Thymus (tissue), 11 donors: ENCODE measurements at regions not wholly inside any gene's neighbourhood (a gene's known extent, or its start where the extent isn't known, plus 50 kb on each side); places are given as distances from the start of the nearest gene placed in this dataset.

ENCODE experiments used
- DNase-seq, 9 donors: peaks; one replicate each; pipeline ENCODE4 v3.0.0-alpha.2; 2013; ENCODE audit warnings: low spot score in 9 of 9, low read depth in 6 of 9, missing footprints in 1 of 9
- H3K27ac ChIP-seq, 2 donors: one replicate each; pipeline ENCODE4 v1.5.1; 2013; ENCODE audit warnings: control low read depth in 1 of 2, low read depth in 1 of 2, low read length in 1 of 2, mild to moderate bottlenecking in 1 of 2, moderate library complexity in 1 of 2
- H3K27me3 ChIP-seq, 2 donors: one replicate each; pipeline ENCODE4 v1.5.1; 2013; ENCODE audit warnings: low read length in 1 of 2; ENCODE audit not compliant: control insufficient read depth in 2 of 2, insufficient read depth in 1 of 2
- H3K36me3 ChIP-seq, 2 donors: one replicate each; pipeline ENCODE4 v1.5.1; 2013; ENCODE audit warnings: low read length in 1 of 2, mild to moderate bottlenecking in 1 of 2, moderate library complexity in 1 of 2; ENCODE audit not compliant: control insufficient read depth in 2 of 2, insufficient read depth in 2 of 2
- H3K4me1 ChIP-seq, 2 donors: one replicate each; pipeline ENCODE4 v1.5.1; 2013; ENCODE audit warnings: low read length in 2 of 2; ENCODE audit not compliant: control insufficient read depth in 2 of 2, insufficient read depth in 2 of 2
- H3K4me3 ChIP-seq, 2 donors: one replicate each; pipeline ENCODE4 v1.5.1; 2013; ENCODE audit warnings: low read length in 2 of 2, control low read depth in 1 of 2, mild to moderate bottlenecking in 1 of 2
- H3K9me3 ChIP-seq, 2 donors: one replicate each; pipeline ENCODE4 v1.5.1; 2013; ENCODE audit warnings: low read length in 1 of 2, mild to moderate bottlenecking in 1 of 2; ENCODE audit not compliant: control insufficient read depth in 2 of 2, insufficient read depth in 1 of 2
- WGBS: extraction: QIAGEN DNeasy Blood & Tissue Kit; methylation state at CpG from one replicate; pipeline ENCODE4 v1.1.7; 2013; 5-methylcytosine and 5-hydroxymethylcytosine counted together
- donor health status: healthy.

GRCh38 chr7:18116661-18117060 lies 89.0 kb upstream of the PRPS1L1 start:
- Histone ChIP-seq H3K4me1 (no peaks in the 10 kb centered on the region), H3K27me3 (no peaks in the 10 kb centered on the region), H3K4me3 (no peak overlapping the region), H3K36me3 (no peaks in the 10 kb centered on the region), H3K27ac (no peak overlapping the region), H3K9me3 (no peaks in the 10 kb centered on the region)
- no peak for DNase-seq
- WGBS = 98% methylated on average over 1 of the region's 1 CpG

- 96% methylated on average over 3 of the region's 3 CpGs for WGBS
- no peak for DNase-seq
- no peaks in the 10 kb centered on the region for H3K27me3 ChIP-seq
- no peak overlapping the region for H3K27ac ChIP-seq
- H3K4me1 ChIP-seq = no peaks in the 10 kb centered on the region
- no peak overlapping the region for H3K4me3 ChIP-seq
- H3K36me3 ChIP-seq = no peaks in the 10 kb centered on the region
- no peaks in the 10 kb centered on the region for H3K9me3 ChIP-seq
Measured at GRCh38 chr7:18117482-18117881, 89.8 kb upstream of the PRPS1L1 start.

- no peak for DNase-seq
- Histone ChIP-seq H3K36me3 (no peaks in the 10 kb centered on the region), H3K9me3 (no peaks in the 10 kb centered on the region), H3K4me1 (peaks cover 0 to under 1% of the 10 kb centered on the region in 2 donors), H3K27ac (no peak overlapping the region), H3K27me3 (no peaks in the 10 kb centered on the region), H3K4me3 (no peak overlapping the region)
Measured at GRCh38 chr7:18119985-18120384, 92.3 kb upstream of the PRPS1L1 start.

DNA sequence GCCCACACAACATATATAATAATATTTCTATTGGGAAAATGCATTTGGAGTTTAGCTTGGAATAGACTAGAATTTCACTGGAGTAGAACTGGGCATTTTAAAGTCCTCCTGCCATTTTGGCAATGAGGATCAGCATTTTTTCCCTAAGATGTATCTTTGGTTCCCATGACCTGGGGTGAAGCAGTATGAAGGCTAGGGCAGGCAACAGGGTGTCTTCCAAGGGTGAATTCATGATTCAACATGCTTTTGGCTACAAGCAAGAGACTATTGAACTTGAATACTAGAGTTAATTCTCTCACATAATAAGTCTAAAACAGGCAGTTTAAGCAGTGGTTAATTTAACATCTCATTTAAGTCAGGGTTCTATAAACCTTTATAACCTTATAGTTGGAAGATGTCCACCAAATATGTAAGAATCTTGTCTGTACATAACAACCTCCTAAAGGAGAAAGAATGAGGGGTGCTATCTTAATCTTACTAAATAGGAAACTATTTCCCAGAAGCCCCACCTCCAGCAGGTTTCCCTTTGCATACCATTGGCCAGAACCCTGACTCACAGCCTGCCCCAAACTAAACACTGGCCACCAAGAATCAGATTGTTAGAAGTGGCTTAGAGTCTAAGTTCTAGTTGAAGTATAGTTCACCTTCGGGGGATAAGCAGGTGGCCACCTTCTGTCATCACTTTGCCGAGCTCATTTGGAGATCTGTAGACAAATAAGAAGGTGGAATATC lies 96.0 kb upstream of the PRPS1L1 start:
- no peaks in the 10 kb centered on the region for H3K9me3 ChIP-seq
- DNase-seq = no peak
- no peak overlapping the region for H3K4me3 ChIP-seq
- 98% methylated on average over 2 of the region's 2 CpGs for WGBS
- no peaks in the 10 kb centered on the region for H3K36me3 ChIP-seq
- H3K27ac ChIP-seq = no peak overlapping the region
- H3K4me1 ChIP-seq = peaks cover 0 to 2% of the 10 kb centered on the region in 2 donors
- H3K27me3 ChIP-seq = no peaks in the 10 kb centered on the region

- Histone ChIP-seq H3K4me3 (no peak overlapping the region), H3K9me3 (no peaks in the 10 kb centered on the region), H3K36me3 (no peaks in the 10 kb centered on the region), H3K27me3 (no peaks in the 10 kb centered on the region), H3K27ac (no peak overlapping the region), H3K4me1 (peaks cover 0 to 2% of the 10 kb centered on the region in 2 donors)
- WGBS = 93% methylated on average over 2 of the region's 2 CpGs
- no peak for DNase-seq
Measured at GRCh38 chr7:18125476-18125875, 97.8 kb upstream of the PRPS1L1 start.

DNA sequence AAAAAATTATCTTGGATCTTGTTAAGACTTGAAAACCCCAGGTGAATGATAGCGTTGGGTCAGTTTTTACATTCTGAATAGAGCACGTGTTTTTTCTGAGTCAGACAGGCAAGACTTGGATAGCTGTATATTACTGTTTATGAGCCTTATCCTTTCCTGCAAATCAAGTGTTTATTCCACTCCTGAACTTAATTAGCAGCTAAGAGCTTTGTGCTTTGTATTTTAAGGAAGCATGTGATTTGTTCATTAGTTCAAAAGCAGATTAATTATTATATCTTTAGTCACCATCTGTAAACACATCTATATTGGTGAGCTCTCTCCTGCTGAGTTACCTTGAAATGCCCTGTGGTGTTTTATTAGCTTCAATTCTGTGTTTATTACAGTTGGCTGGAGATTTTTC lies 98.6 kb upstream of the PRPS1L1 start:
- peaks cover 0 to 2% of the 10 kb centered on the region in 2 donors for H3K4me1 ChIP-seq
- H3K36me3 ChIP-seq = no peaks in the 10 kb centered on the region
- 91% methylated on average over 2 of the region's 2 CpGs for WGBS
- no peak overlapping the region for H3K27ac ChIP-seq
- no peaks in the 10 kb centered on the region for H3K27me3 ChIP-seq
- no peaks in the 10 kb centered on the region for H3K9me3 ChIP-seq
- H3K4me3 ChIP-seq = no peak overlapping the region
- no peak for DNase-seq

DNA sequence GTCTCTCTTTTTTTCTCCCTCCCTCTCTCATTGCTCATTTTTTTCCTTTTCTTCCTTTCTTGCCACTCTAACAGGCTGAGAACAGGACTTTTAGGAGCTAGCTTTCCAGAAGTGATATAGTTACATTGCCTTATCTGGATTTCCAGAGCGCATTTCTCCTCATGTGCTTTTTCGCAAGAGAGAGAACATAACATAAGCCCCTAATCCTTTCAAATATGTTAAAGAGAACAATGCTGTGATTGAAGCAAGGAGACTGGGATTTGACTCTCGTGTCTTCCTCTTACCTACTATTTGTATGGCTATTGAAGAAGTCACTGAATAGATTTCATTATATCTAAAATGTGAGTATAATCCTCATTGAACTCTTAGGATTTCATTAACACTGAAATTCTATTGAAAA lies 101.2 kb upstream of the PRPS1L1 start:
- WGBS = 97% methylated on average over 3 of the region's 3 CpGs
- Histone ChIP-seq H3K4me1 (peaks cover 0 to 2% of the 10 kb centered on the region in 2 donors), H3K9me3 (no peaks in the 10 kb centered on the region), H3K27me3 (no peaks in the 10 kb centered on the region), H3K27ac (no peak overlapping the region), H3K36me3 (no peaks in the 10 kb centered on the region), H3K4me3 (no peak overlapping the region)
- no peak for DNase-seq

GRCh38 chr7:18132811-18133210 lies 105.2 kb upstream of the PRPS1L1 start:
- Histone ChIP-seq H3K9me3 (no peaks in the 10 kb centered on the region), H3K27me3 (no peaks in the 10 kb centered on the region), H3K4me3 (no peak overlapping the region), H3K36me3 (no peaks in the 10 kb centered on the region), H3K27ac (no peak overlapping the region), H3K4me1 (no peaks in the 10 kb centered on the region)
- no peak for DNase-seq

DNA sequence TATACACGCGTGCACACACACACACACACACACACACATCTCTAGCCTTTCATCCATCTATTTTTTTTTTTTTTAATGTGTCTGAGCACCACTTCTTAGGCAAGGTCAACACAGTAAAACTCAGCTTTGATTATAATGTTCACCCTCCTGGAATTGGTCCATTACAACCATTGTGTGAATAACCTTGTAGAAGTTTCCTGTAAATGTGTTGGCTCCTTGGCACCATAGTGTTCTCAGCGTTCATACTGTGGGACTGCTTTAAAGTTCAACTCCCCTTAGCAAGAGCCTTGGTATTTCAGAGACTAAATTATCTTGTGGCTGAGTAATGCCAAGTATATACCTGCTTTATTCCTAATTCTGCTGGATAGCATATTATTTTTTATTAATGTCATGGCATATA lies 106.3 kb upstream of the PRPS1L1 start:
- 93% methylated on average over 3 of the region's 3 CpGs for WGBS
- Histone ChIP-seq H3K27me3 (no peaks in the 10 kb centered on the region), H3K4me3 (no peak overlapping the region), H3K27ac (no peak overlapping the region), H3K4me1 (no peaks in the 10 kb centered on the region), H3K9me3 (no peaks in the 10 kb centered on the region), H3K36me3 (no peaks in the 10 kb centered on the region)
- no peak for DNase-seq

GRCh38 chr7:18140943-18141342 lies 113.3 kb upstream of the PRPS1L1 start:
- H3K4me1 ChIP-seq = no peaks in the 10 kb centered on the region
- no peak overlapping the region for H3K4me3 ChIP-seq
- no peak for DNase-seq
- H3K9me3 ChIP-seq = no peaks in the 10 kb centered on the region
- no peak overlapping the region for H3K27ac ChIP-seq
- no peaks in the 10 kb centered on the region for H3K27me3 ChIP-seq
- H3K36me3 ChIP-seq = no peaks in the 10 kb centered on the region
